Jurkat, Clone E6-1 (cell line): ENCODE measurements at regions not wholly inside any gene's neighbourhood (a gene's known extent, or its start where the extent isn't known, plus 50 kb on each side); places are given as distances from the start of the nearest gene placed in this dataset.
"Not testable (repeated sequence)": the region's sequence is repeated elsewhere in the genome, so short reads cannot be mapped to it uniquely, and the experiment has no call there.

Experiments
- DNase-seq: peaks from one replicate; pipeline ENCODE4 v3.0.0-alpha.2; 2011; ENCODE audit warnings: low read depth, low spot score
- H3K4me3 ChIP-seq: 2 replicates; pipeline ENCODE4 v1.5.1; 2011; ENCODE audit warnings: mild to moderate bottlenecking, low read length, control low read depth, moderate library complexity

DNA sequence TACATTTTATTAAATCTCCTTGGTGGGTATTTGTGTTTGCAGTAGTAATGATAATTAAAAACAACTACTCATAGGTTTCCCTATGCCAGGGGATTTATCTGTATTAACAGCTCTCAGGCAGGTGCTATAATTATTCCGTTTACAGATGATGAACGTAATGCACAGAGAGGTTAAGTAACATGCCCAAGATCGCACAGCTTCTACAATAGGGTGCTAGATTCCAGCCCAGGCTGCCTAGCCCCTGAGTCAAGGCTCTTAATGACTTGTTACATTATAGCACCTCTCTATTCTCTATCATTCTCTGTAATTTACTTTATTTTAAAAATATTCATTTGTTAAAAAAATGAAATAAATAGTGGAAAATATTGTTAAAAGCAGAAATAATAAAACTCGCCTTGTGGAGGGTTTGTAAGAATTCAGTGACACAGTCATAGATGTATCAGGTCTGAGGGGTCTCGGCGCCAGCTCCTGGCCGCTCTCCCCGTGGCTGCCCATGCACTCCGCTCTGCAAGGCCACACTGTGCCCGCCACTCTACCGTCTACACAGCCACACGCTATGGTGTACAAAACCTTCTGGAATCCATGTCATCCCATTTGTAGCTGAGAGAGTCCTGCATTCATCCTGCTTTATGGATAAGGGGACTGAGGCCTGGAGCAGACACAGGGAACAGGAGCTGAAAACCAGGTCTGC is 562.2 kb downstream of the MATN1 start:
- no peak overlapping the region for H3K4me3 ChIP-seq
- no peak for DNase-seq

DNA sequence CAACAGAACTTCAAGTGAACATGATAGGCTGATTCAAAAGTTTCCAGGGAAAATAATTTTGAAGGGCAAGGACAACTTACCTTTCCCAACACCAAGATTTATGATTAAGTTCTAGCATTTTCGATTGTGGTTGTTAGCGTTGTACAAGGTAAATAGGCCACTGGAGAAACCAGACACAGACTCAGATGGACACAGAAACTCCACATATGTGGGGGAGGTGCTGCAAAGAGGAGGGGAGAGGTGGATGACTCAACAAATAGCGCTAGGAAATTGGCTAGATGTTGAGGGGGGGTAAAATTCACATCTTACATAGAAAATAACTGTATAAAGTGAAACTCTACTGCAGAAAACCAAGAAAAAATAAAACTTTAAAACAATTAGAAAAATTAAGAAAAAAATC is 564.4 kb downstream of the MATN1 start:
- no peak overlapping the region for H3K4me3 ChIP-seq
- no peak for DNase-seq

DNA sequence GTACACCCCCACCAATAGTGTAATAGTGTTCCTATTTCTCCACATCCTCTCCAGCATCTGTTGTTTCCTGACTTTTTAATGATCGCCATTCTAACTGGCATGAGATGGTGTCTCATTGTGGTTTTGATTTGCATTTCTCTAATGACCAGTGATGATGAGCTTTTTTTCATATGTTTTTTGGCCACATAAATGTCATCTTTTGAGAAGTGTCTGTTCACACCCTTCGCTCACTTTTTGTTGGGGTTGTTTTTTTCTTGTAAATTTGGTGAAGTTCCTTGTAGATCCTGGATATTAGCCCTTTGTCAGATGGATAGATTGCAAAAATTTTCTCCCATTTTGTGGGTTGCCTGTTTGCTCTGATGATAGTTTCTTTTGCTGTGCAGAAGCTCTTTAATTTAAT is 567.7 kb downstream of the MATN1 start:
- H3K4me3 ChIP-seq, DNase-seq: not testable (repeated sequence)

DNA sequence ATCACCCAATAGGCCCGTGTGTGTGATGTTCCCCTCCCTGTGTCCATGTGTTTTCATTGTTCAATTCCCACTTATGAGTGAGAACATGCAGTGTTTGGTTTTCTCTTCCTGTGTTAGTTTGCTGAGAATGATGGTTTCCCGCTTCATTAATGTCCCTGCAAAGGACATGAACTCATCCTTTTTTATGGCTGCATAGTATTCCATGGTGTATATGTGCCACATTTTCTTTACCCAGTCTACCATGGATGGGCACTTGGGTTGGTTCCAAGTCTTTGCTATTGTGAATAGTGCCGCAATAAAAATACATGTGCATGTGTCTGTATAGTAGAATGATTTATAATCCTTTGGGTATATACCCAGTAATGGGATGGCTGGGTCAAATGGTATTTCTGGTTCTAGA is 568.1 kb downstream of the MATN1 start:
- DNase-seq, H3K4me3 ChIP-seq: not testable (repeated sequence)

DNA sequence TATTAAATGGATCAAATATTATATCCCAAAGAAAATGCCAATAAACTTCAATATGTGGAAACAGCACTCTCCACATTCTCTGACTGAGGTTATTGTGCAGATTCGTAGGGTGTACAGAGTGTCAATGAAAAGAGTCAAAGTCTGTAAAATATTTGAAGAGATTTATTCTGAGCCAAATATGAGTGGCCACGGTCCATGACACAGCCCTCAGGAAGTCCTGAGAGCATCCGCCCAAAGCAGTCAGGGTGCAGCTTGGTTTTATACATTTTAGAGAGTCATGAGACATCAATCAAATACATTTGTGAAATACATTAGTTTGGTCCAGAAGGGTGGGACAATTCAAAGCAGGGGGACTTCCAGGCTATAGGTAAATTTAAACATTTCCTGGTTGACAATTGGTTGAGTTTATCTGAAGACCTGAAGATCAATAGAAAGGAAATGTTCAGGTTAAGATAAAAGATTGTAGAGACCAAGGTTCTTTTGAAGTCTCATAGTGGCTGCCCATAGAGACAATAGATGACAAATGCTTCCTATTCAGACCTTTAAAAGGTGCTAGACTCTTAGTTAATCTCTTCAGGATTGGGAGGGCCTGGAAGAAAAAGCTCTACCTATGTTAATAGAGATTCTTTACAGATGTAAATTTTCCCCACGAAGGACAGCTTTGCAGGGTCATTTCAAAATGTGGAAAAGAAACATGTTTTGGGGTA is 569.5 kb downstream of the MATN1 start:
- no peak overlapping the region for H3K4me3 ChIP-seq
- no peak for DNase-seq

DNA sequence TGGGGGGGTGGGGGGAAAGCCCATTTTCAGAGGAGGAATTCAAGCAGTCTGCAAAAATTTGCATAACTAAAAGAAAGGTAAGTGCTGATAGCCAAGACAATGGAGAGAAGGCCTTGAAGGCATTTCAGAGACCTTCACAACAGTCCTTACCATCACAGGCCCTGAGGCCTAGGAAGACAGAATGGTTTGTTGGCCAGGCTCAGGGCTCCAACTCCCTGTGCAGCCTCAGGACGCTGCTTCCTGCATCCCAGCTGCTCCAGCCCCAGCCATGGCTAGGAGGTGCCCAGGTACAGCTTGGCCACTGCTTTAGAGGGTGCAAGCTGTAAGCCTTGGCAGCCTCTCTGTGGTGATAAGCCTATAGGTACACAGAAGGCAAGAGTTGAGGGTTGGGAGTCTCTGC is 571.6 kb downstream of the MATN1 start:
- no peak for DNase-seq
- no peak overlapping the region for H3K4me3 ChIP-seq

DNA sequence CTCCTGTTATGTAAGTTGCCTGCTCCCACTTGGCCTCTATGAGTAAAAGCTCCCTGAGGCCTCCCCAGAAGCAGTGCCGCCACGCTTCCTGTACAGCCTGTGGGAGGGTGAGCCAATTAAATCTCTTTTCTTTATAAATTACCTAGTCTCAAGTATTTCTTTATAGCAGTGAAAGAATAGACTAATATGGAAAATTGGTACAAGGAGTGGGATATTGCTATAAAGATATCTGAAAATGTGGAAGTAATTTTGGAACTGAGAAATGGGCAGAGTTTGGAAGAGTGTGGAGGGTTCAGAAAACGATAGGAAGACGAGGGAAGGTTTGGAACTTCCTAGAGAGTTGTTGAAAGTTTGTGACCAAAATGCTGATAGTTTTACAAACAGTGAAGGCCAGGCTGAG is 572.3 kb downstream of the MATN1 start:
- DNase-seq, result no peak
- no peak overlapping the region for H3K4me3 ChIP-seq

DNA sequence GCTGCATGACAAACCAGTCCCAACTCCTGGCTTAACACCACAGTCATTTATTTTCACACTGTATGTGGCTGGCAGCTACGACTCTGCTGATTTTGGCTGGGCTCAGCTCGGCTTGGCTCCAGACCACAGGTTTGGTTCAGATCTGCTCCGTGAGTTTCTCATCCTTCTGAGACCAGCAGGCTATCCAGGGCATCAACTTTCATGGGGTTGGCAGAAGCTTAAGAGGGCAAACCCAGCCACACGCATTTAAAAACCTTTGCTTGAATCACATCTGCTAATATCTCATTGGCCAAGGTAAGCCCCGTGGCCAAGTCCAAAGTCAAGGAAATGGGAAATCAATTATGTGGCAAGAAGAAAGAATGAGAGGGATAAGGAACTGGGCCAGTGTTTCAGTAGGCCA is 574.2 kb downstream of the MATN1 start:
- no peak for DNase-seq
- no peak overlapping the region for H3K4me3 ChIP-seq

DNA sequence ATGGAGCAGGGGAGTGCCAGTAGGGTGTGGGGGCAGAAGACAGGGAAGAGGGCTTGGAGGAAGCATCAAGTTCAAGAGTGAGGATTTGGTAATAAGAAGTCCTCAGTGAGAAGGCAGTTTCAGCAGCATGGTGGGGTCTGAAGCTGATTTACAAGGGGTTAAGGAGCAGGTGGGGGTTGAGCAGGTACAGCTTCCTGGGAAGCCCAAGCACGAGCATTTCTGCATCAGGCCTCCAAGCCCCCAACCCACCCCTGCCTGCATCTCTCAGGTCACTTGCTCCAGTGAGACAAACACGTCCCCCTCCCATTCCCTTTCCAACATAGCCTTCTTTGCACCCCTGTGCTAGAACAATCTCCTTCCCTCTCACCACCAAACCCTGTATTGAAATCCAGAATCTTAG is 574.7 kb downstream of the MATN1 start:
- no peak for DNase-seq
- no peak overlapping the region for H3K4me3 ChIP-seq

DNA sequence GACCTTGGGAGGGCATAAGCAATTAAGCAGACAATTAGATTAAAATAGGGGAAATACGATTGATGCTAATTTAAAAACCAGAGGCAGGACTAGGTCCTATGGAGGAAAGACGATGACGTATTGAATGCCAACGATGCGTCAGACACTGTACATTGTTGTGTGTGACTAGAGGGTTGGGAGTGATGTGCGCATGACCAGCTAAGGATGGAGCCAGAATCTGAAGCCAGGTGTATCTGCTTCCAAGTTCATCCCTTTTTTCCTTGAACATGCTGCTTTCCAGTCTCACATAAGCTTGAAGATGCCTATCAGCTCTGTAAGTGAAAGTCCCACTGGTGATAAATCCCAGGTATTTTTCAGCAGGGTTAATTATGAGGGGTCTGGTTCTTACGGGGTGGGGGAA is 576.2 kb downstream of the MATN1 start:
- H3K4me3 ChIP-seq, result no peak overlapping the region
- no peak for DNase-seq

DNA sequence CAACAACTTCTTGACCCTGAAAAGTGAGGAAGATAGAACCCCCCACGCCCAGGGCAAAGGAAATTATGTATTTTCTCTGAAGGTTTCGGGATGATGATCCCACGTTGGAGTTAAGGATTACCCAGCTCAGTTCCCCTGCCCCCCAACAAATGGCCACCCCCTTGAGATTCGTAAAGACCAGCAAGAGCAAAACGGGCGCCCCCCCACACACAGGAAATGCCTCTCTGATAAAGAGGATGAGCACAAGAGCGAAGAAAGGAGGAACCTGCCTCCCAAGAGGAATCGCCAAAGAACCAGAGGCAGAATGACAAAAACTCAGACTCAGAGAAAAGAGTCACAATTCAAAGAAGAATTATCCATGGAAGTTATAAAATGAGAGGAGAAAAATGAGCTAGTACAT is 576.9 kb downstream of the MATN1 start:
- no peak overlapping the region for H3K4me3 ChIP-seq
- no peak for DNase-seq

DNA sequence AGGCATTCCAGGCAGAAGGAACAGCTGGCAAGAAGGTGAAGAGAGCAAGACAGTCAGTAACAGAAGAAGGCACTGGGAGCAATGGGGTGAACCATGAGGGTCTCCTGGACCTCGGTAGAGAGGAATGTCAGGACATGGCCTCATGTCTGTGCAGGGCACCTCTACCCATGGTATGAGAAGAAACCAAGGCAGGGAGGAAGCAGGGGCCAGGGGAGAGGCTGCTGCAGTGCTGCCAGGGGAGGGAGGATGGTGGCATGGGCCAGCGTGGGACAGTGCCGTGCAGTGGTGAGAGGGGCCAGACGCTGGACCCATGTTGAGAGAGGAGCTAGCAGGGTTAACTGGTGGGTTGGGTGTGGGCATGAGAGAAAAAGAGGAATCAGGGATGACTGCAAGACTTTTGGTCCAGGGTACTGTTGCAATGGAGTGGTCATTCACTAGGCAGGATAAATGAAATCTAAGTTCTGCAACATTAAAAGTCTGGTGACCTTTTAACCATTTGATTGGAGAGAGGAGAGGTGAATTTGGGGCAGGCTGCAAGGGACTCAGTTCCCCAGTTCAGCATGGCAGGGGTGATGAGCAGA is 577.6 kb downstream of the MATN1 start:
- H3K4me3 ChIP-seq, result no peak overlapping the region
- DNase-seq, result no peak

DNA sequence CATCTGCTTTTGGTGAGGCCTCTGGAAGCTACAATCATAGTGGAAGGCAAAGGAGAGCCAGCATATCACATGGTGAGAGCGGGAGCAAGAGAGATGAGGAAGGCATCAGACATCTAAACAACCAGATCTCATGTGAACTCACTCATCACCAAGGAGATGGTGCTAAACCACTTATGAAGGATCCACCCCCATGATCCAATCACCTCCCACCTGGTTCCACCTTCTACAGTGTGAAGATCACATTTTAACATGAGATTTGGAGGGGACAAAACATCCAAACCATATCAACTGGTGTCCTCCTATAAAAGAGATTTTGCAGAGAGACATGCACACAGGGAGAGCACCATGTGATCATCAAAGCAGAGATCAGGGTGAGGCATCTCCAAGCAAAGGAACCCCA is 578.6 kb downstream of the MATN1 start:
- H3K4me3 ChIP-seq, result no peak overlapping the region
- no peak for DNase-seq

DNA sequence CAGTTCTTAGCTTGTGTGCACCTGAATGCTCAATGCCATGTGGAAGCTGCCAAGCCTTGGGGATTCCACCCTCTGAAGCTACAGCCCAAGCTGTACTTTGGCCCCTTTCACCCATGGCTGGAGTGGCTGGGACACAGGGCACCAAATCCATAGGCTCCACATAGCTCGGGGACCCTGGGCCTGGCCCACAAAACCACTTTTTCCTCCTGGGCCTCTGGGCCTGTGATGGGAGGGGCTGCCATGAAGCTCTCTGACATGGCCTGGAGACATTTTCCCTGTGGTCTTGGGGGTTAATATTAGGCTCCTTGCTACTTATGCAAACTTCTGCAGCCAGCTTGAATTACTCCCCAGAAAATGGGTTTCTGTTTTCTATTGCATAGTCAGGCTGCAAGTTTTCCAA is 579.9 kb downstream of the MATN1 start:
- no peak for DNase-seq
- no peak overlapping the region for H3K4me3 ChIP-seq

DNA sequence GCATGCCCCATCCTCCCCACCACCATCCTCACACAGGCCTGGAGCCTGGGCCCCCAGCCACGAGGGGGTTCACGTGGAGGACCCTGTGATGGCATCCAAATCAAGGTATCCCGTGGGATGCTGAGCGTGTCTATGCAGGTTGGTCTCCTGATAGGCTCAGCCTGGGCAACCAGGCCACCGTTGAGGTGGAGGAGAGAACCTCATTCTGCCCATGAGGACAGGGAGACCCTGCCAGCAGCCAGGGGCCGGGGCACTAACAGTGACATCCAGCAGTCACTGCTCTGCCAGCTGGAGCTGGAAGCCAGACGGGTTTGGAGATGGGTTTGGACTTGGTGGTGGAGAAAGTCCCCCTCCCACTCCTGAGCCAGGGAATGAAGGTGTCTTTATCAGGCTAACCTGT is 582.8 kb downstream of the MATN1 start:
- H3K4me3 ChIP-seq, result no peak overlapping the region
- DNase-seq, result no peak

DNA sequence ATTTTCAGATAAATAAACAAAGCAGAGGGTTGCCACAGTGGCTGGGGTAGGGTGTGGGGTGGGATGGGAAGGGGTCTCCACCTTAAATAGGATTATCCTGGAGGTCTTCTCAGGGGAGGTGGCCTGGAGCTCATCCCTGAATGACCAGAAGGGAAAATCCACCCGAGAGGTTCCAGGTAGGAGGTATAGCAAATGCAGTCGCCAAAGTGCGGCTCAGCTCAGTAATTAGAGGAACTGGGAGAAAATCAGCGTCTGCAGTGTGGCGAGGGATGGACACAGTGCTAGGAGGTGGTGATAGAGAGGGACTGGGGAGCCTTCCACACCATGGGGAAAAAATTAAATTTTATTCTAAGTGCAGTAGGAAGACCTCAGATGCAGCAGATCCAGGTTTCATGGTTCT is 584.5 kb downstream of the MATN1 start:
- DNase-seq, result no peak
- no peak overlapping the region for H3K4me3 ChIP-seq

DNA sequence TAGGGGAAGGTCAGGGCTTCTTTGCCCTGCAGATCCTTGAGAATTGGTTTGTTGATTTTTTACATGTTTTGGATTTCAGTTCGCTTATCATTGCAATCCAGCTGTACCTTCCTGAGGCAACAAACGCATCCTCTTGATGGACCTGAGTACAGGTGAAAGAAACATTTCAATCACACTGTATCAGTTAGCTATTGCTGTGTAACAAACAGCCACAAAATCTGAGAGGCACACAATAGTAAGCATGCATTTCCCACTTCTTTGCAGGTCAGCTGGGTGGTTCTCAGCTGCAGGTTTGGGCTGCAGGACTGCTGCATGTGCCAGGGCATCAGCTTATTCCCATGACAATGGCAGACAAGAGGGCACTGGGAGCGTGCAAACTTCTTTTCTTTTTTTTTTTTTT is 586.4 kb downstream of the MATN1 start:
- no peak overlapping the region for H3K4me3 ChIP-seq
- no peak for DNase-seq

DNA sequence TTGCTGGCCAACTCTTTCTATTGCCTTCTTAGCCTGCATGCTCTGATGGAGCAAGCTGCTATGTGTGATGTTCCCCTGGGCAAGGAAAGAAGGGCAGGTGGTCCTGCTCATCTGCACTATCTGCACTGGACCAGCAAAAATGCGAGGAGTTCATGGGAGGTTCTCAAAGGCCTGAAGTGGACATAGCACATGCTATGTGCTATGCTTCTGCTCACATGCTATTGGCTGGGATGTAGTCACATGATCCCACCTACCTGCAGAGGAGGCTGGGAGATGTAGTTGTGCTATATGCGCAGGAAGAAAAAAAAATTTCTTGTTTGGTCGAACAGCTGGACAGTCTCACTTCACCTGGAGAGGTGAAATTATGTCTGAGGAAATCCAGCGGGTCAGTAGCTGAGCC is 587.7 kb downstream of the MATN1 start:
- DNase-seq, result no peak
- no peak overlapping the region for H3K4me3 ChIP-seq

DNA sequence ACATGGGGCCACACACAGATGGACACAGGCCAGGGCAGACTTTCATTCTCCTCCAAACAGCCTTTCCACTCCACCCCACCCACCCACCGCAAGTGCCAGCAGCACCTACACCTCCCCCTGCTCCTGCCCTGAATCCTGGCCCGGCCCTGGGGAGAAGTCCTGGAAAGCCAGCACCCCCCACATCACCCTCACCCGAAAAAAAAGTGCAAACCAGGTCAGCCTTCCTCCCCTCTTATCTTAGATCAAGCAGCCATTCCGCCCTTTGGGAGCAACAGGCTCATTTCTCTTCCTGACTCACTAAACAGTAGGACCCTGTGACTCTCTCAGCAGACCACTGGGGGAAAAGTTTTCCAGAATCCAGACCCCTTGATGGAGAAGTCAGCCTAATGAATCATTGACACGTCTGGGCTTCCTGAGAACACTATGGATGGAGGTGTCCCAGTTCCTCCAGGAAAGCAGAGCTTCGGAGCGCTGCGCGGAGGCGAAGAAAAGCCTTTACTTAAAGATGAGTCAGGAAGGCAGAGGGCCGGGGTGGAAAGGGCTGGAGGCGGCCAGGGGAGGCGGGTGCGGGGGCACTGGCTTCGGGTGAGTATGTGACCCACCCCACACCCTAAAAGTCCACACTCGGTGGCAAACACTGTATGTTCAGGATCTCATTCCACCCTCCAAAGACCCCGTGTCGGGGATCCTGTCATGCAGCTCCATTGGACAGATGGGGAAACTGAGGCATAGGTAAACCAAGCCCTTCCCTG is 588.7 kb downstream of the MATN1 start:
- no peak for DNase-seq
- H3K4me3 ChIP-seq, result no peak overlapping the region

DNA sequence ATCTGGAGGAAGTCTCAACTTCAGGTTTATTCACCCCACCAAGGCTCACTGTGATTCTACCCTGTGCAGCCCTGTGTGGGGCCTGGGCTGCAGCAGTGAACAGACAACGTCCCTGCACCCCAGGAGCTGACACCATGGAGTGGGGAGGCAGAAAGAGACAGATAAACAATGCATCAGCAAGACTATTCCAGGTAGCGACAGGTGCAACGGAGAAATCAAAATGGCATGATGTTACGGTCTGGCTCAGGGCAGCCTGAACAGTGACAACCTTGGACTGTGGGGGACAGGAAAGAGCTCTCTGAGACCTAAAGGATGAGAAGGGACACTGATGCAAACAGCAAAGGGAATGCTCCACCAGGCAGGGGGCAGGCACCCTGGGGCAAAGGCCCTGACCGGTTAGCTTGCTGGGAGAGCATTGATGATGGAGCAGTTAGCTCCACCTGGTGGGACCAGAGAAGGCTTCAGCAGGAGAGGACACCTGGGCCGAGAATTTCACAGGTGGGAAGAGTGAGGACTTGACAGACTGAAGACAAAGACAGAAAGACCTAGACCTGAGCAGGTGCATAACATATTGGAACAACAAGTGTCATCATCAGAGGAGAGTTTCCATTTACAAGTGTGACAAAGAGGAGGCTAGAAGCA is 589.9 kb downstream of the MATN1 start:
- DNase-seq, result no peak
- no peak overlapping the region for H3K4me3 ChIP-seq
